ENCODE measurements at regions not wholly inside any gene's neighbourhood (a gene's known extent, or its start where the extent isn't known, plus 50 kb on each side); places are given as distances from the start of the nearest gene placed in this dataset.

DNA sequence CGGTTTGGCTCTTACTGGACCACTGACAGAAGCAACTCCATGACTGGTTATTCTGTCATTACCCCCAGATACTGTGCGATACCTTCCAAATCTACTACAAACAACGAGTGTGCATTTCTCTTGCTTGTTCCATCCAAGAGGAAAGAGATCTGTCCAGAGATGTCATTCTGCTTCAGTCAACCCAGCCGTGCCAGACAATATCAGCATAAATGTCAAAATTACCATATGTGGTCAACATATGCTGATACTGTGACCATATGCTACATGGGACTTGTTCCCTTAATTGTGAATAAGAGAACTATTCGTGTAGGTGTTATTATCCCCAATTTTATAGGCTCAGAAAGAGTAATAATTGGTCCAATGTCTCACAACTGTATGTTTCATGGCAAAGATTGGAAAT is 143.2 kb upstream of the PRSS1 start:
- TF ChIP-seq POLR2A (IDR thresholded peaks at IDR 0.05) (no peak), POLR2AphosphoS5 (IDR thresholded peaks at IDR 0.05) (no peak)
- TF ChIP-seq, protein P1, sequence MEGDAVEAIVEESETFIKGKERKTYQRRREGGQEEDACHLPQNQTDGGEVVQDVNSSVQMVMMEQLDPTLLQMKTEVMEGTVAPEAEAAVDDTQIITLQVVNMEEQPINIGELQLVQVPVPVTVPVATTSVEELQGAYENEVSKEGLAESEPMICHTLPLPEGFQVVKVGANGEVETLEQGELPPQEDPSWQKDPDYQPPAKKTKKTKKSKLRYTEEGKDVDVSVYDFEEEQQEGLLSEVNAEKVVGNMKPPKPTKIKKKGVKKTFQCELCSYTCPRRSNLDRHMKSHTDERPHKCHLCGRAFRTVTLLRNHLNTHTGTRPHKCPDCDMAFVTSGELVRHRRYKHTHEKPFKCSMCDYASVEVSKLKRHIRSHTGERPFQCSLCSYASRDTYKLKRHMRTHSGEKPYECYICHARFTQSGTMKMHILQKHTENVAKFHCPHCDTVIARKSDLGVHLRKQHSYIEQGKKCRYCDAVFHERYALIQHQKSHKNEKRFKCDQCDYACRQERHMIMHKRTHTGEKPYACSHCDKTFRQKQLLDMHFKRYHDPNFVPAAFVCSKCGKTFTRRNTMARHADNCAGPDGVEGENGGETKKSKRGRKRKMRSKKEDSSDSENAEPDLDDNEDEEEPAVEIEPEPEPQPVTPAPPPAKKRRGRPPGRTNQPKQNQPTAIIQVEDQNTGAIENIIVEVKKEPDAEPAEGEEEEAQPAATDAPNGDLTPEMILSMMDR (IDR thresholded peaks at IDR 0.05) = no peak
